ENCODE measurements at regions not wholly inside any gene's neighbourhood (a gene's known extent, or its start where the extent isn't known, plus 50 kb on each side); places are given as distances from the start of the nearest gene placed in this dataset.

DNA sequence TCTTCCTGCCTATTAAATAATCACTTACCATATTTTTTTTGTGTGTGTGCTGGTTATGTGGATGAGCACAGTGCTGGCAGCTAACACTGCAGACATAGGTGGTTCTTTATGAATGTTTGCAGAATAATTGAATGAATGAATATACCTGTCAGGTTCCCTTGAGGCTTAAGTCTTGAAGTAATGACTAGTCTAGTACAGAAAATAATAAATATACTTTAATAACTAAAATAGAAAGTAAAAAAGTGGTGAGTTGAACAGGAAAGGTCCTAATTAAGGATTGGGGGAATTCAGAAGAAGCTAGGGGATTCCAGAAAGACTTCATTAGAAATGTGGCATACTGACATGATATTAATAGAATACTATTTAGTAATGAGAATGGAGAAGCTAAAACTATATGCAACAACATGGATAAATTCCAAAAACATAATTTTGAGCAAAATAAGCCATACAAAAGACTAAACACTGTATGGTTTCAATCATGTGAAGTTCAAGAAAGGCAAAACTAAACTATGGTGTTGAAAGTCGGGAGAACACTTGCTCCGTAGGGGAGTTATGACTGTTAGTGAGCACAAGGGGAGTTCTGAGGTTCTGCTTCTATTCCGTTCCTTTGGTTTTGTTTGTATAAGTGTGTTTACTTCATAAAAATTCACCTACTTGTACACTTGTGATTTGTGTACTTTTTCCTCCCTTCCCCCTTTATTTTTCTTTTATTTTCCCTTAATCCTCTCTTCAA, 464.6 kb downstream of the MTX2 start:
- Histone ChIP-seq H3K4me1 (peaks cover 0 to 7% (median 0%) of the 10 kb centered on the region in 4 donors), H3K36me3 (no peaks in the 10 kb centered on the region), H3K4me3 (no peak overlapping the region), H3K27ac (no peak overlapping the region), H3K27me3 (no peaks in the 10 kb centered on the region), H3K9me3 (no peaks in the 10 kb centered on the region)
- TF ChIP-seq POLR2A (IDR thresholded peaks at IDR 0.05): no peak
- no peak for TF ChIP-seq EP300 (IDR thresholded peaks at IDR 0.05)
- TF ChIP-seq POLR2AphosphoS5 (IDR thresholded peaks at IDR 0.05): no peak
- TF ChIP-seq, protein P1, sequence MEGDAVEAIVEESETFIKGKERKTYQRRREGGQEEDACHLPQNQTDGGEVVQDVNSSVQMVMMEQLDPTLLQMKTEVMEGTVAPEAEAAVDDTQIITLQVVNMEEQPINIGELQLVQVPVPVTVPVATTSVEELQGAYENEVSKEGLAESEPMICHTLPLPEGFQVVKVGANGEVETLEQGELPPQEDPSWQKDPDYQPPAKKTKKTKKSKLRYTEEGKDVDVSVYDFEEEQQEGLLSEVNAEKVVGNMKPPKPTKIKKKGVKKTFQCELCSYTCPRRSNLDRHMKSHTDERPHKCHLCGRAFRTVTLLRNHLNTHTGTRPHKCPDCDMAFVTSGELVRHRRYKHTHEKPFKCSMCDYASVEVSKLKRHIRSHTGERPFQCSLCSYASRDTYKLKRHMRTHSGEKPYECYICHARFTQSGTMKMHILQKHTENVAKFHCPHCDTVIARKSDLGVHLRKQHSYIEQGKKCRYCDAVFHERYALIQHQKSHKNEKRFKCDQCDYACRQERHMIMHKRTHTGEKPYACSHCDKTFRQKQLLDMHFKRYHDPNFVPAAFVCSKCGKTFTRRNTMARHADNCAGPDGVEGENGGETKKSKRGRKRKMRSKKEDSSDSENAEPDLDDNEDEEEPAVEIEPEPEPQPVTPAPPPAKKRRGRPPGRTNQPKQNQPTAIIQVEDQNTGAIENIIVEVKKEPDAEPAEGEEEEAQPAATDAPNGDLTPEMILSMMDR (IDR thresholded peaks at IDR 0.05): no peak
- no peak for DNase-seq
- 63 to 84% (median 77%) methylated on average over 3 of the region's 3 CpGs for WGBS, 5 donors
- intact Hi-C loops (cut with DNase I; ENCODE audit: low total_unique reads): no loop called here

DNA sequence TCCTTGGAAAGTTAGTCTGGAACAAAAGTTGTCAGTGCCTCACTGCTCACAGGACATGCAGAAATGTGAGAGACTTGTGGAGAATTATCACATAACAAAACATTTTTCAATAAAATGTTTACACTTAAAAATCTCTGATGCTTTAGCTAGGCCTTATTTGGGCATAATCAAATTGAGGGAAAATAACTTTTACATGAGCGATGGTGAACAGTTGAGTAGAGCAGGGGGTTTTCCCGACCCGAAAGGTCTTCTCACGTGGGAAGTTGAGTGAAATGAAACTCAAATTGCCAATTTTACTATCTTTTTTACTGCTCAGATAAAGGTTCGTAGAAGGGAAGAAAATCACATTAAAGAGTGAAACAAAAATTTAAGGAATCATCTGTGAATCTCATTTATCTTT, 465.6 kb downstream of the MTX2 start:
- no peak overlapping the region for H3K27ac ChIP-seq
- peaks cover 0 to 2% (median 0%) of the 10 kb centered on the region in 4 donors for H3K4me1 ChIP-seq
- TF ChIP-seq EP300 (IDR thresholded peaks at IDR 0.05) (no peak), POLR2AphosphoS5 (IDR thresholded peaks at IDR 0.05) (no peak)
- H3K9me3 ChIP-seq: no peaks in the 10 kb centered on the region
- H3K4me3 ChIP-seq: no peak overlapping the region
- H3K27me3 ChIP-seq: no peaks in the 10 kb centered on the region
- H3K36me3 ChIP-seq: no peaks in the 10 kb centered on the region
- intact Hi-C loops (cut with DNase I; ENCODE audit: low total_unique reads): no loop called here
- DNase-seq: no peak
- WGBS, 5 donors: 76 to 87% (median 81%) methylated on average over 5 of the region's 5 CpGs

DNA sequence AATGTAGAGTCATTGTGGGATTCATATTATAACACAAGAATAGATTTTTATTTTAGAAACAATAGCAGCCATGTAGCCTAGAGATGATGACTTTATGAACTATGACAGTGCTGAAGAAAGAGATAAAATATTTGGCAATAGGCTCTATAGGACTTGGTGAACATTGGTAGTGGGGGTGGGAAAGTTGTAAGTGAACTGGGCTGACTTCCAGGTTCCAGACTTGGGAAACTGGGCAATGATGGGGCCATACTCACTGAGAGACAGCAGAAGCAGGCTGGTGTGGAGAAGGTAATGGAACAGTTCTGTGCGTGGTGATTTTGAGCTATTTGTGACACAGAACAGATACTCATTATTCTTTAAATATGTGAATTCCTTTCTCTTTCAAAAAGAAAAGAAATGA, 470.3 kb upstream of the HNRNPA3 start:
- no peaks in the 10 kb centered on the region for H3K4me1 ChIP-seq
- DNase-seq: no peak
- H3K36me3 ChIP-seq: no peaks in the 10 kb centered on the region
- H3K27ac ChIP-seq: no peak overlapping the region
- intact Hi-C loops (cut with DNase I; ENCODE audit: low total_unique reads): no loop called here
- no peak for TF ChIP-seq EP300 (IDR thresholded peaks at IDR 0.05)
- no peak for TF ChIP-seq POLR2A (IDR thresholded peaks at IDR 0.05)
- no peak for TF ChIP-seq POLR2AphosphoS5 (IDR thresholded peaks at IDR 0.05)
- TF ChIP-seq, protein P1 (IDR thresholded peaks at IDR 0.05): no peak
- WGBS, 5 donors: 64 to 96% (median 85%) methylated on average over 1 of the region's 1 CpG
- no peaks in the 10 kb centered on the region for H3K9me3 ChIP-seq
- no peak overlapping the region for H3K4me3 ChIP-seq
- H3K27me3 ChIP-seq: no peaks in the 10 kb centered on the region

DNA sequence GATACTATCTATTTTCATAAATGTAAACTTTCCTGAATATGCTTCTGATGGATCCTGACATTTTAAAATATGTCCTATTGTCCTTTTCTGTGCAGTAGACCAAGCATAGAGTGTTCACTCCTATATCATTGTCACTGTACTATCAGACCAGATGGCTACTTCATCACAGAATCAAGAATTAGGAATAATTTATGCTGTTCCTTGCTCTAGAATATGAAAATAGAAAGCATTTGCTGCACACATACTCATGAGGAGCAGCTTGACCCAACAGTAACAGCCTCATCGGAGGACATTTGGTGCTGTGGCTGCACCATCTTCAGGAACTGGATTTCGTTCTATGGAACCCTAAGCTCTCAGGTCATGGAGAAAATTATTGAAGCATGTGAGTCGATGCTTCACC, 468.9 kb upstream of the HNRNPA3 start:
- Histone ChIP-seq H3K4me1 (no peaks in the 10 kb centered on the region), H3K9me3 (no peaks in the 10 kb centered on the region), H3K36me3 (no peaks in the 10 kb centered on the region), H3K27me3 (no peaks in the 10 kb centered on the region), H3K27ac (no peak overlapping the region), H3K4me3 (no peak overlapping the region)
- WGBS, 5 donors: 65 to 86% (median 83%) methylated on average over 3 of the region's 3 CpGs
- DNase-seq: no peak
- intact Hi-C loops (cut with DNase I; ENCODE audit: low total_unique reads): no loop called here
- TF ChIP-seq, protein P1 (IDR thresholded peaks at IDR 0.05): no peak
- no peak for TF ChIP-seq EP300 (IDR thresholded peaks at IDR 0.05)
- no peak for TF ChIP-seq POLR2AphosphoS5 (IDR thresholded peaks at IDR 0.05)
- TF ChIP-seq POLR2A (IDR thresholded peaks at IDR 0.05): no peak

DNA sequence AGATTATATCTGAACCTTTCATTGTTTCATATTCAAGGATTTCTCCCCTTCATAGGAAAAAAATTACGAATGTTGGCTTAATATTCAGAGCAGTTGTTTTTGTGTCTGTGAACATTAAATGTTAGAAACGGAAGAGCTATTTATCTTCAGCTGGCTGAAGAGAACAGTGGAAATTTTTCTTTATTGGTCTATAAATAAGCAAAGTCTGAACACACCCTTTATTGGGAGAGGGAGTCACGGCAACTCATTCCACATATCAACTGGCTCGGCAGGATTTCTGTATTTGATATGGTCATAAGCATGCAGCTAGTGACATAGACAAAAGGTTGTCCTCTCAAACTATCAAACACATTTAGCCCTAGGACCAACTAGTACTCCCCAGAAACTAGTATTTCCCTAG, 468.4 kb upstream of the HNRNPA3 start:
- H3K27me3 ChIP-seq: no peaks in the 10 kb centered on the region
- no peak overlapping the region for H3K27ac ChIP-seq
- TF ChIP-seq POLR2AphosphoS5 (IDR thresholded peaks at IDR 0.05): no peak
- TF ChIP-seq, protein P1 (IDR thresholded peaks at IDR 0.05): no peak
- TF ChIP-seq EP300 (IDR thresholded peaks at IDR 0.05): no peak
- TF ChIP-seq POLR2A (IDR thresholded peaks at IDR 0.05): no peak
- no peak for DNase-seq
- no peaks in the 10 kb centered on the region for H3K36me3 ChIP-seq
- WGBS, 5 donors: 27 to 42% (median 35%) methylated on average over 4 of the region's 4 CpGs
- no peaks in the 10 kb centered on the region for H3K9me3 ChIP-seq
- no peak overlapping the region for H3K4me3 ChIP-seq
- no peaks in the 10 kb centered on the region for H3K4me1 ChIP-seq
- intact Hi-C loops (cut with DNase I; ENCODE audit: low total_unique reads): no loop called here

Measured in stomach (tissue), 8 donors.